ENCODE measurements at regions not wholly inside any gene's neighbourhood (a gene's known extent, or its start where the extent isn't known, plus 50 kb on each side); places are given as distances from the start of the nearest gene placed in this dataset.

GRCh38 chr12:24608108-24608507 lies 340.8 kb downstream of the BCAT1 start:
- no peak for DNase-seq (ENCODE audit: low read depth in 4 of 4, low spot score in 1 of 4)

- DNase-seq (ENCODE audit: low read depth in 4 of 4, low spot score in 1 of 4), result no peak
Observed at GRCh38 chr12:24605916-24606315, 343.0 kb downstream of the BCAT1 start.

- DNase-seq (ENCODE audit: low read depth in 4 of 4, low spot score in 1 of 4), result no peak
Observed at GRCh38 chr12:24605466-24605865, 343.4 kb downstream of the BCAT1 start.

DNA sequence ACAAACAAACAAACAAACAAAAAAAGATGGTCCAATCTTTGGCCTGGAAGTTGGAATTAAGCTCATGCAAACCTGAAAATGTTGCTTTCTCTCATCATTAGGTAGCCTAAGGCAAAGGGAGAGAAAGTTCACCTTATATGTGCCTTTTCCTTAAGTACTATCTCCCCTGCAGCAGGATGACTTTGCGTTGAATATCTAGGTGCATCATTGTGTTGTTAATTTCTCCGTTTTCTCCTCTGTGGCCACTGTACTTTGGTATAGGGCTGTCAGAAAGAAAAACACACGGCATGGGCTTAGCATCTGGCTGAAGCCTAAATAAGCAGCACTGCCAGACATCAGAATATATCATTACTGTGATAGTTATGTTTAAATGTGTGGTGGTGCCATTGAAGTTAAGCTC lies 345.5 kb downstream of the BCAT1 start:
- DNase-seq (ENCODE audit: low read depth in 4 of 4, low spot score in 1 of 4), result no peak

GRCh38 chr12:24600996-24601395 lies 347.9 kb downstream of the BCAT1 start:
- no peak for DNase-seq (ENCODE audit: low read depth in 4 of 4, low spot score in 1 of 4)

DNA sequence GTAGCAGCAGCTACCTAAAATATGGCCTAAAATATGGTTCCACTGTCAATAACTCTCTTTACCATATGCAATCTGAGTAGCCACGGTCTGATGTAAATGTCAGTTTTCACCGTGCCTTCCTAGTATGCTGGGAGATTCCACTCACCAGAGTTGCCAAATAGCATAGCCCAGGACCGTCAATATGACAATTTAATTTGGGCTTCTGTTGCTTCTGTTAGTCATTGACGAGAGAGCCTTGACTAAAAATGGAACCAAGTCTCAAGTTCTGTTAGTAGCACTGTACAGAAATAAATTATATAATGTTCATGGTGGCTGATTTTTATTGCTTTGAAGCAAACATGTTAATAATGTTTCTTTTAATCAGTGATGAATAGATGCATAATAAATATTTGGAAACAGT lies 348.4 kb downstream of the BCAT1 start:
- no peak for DNase-seq (ENCODE audit: low read depth in 4 of 4, low spot score in 1 of 4)

GRCh38 chr12:24599736-24600135 lies 349.2 kb downstream of the BCAT1 start:
- DNase-seq (ENCODE audit: low read depth in 4 of 4, low spot score in 1 of 4), result no peak

DNA sequence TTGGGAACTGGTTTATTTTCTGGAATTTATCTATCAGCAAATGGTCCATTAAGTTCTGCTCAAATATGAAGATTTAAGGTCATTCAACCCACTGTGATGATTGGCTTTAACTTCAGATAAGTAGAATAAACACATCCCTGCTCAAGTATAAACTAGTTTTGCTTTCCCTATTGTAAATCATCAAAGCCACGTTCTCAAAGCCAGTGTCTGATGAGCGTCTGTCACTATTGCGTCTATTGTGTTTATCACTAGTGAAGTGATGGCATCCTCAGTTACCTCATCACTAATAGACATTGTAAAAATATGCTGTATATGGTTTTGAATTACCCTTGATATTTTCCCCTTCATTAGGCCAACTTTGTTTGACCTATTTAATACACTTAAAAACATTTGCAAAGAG lies 351.3 kb downstream of the BCAT1 start:
- DNase-seq (ENCODE audit: low read depth in 4 of 4, low spot score in 1 of 4), result no peak

DNA sequence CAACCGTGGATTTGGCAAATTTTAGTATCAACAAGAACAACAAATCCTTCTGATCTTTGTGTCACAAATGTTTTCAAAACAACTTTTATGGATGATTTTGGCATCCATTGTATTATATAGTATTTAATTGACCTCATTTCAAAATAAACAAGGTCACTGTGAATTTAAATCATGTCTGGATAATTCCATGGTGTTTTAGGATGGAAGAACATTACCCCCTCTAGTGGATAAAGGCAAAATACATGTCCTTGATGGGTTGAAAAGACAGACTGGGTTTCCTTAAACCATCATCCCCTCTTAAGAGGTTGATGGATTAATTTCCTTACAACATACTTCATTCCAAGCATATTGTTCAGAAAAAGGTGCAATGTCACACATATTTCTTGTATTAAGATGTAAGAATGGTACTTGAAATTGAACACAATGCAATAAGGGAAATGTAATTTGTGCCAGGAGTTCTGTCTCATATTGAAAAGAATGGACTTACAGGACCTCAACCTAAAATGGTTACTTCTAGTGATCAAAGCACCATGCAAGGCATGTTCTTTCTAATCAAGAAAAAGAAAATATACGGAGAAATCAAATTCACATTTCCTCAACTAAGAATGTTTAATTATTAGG lies 352.0 kb downstream of the BCAT1 start:
- no peak for DNase-seq (ENCODE audit: low read depth in 4 of 4, low spot score in 1 of 4)

DNA sequence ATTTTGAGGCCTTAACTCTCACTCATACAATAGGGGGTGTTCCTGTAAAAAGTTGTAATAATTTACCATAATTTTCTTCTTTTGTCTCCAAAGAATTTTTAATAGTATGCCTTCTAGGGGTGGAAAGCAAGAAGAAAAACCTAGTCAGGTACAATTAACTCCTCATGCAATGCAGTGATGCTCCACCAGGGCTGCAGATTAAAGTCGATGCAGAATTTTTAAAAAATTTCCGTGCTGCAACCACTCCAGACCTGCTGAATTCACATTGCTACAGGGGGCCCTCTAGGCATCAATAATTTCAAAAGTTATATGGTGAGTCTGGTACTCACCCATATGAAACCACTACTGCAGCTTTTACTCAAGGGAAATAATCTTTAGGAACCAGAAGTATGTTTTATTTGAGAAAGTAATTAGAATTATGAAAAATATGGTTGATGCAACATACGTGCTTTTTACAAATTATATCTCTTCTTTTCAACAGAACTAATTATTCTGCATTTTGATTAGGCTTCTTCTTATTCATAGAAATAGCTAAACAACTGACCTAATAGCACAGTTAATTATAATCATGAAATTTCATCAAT lies 353.2 kb downstream of the BCAT1 start:
- DNase-seq (ENCODE audit: low read depth in 4 of 4, low spot score in 1 of 4), result no peak

- no peak for DNase-seq (ENCODE audit: low read depth in 4 of 4, low spot score in 1 of 4)
Observed at GRCh38 chr12:24591715-24592440, 357.0 kb downstream of the BCAT1 start.

GRCh38 chr12:24591079-24591626 lies 357.7 kb downstream of the BCAT1 start:
- no peak for DNase-seq (ENCODE audit: low read depth in 4 of 4, low spot score in 1 of 4)

DNA sequence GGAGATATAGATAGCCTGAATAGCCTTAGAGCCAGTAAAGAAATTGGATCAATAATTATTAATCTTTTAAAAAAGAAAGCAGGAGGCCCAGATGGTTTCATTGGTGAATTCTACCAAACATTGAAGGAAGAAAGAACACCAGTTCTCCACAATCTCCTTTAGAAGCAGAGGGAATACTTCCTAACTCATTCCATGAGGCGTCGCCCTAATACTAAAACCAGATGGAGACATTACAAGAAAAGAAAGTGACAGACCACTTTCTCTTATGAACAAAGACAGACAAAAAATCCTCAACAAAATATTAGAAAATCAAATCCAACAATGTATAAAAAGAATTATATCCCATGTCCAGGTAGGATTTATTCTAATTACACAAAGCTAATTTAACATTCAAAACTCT lies 362.6 kb downstream of the BCAT1 start:
- no peak for DNase-seq (ENCODE audit: low read depth in 4 of 4, low spot score in 1 of 4)

- DNase-seq (ENCODE audit: low read depth in 4 of 4, low spot score in 1 of 4), result no peak
Observed at GRCh38 chr12:24584032-24584675, 364.7 kb downstream of the BCAT1 start.

- no peak for DNase-seq (ENCODE audit: low read depth in 4 of 4, low spot score in 1 of 4)
Observed at GRCh38 chr12:24582954-24583601, 365.8 kb downstream of the BCAT1 start.

DNA sequence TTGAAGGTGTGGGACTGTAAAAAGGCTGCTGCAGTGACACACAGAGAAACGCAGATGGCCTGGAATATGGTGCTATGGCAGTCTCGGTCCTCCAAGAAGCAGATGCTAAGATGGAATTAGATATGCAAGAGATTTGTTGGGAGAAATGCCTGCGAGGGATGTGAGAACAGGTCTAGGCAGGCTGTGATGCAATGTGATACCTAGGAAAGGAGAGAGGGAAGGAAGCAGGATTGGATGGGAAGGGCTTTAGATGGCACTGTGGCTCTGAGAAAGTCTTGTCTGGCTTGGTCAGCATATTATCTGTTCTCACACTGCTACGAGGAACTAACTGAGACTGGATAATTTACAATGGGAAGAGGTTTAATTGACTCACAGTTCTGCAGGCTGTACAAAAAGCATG lies 374.4 kb downstream of the BCAT1 start:
- no peak for DNase-seq (ENCODE audit: low read depth in 4 of 4, low spot score in 1 of 4)

GRCh38 chr12:24573621-24574020 lies 375.3 kb downstream of the BCAT1 start:
- no peak for DNase-seq (ENCODE audit: low read depth in 4 of 4, low spot score in 1 of 4)

GRCh38 chr12:24565300-24565699 lies 383.6 kb downstream of the BCAT1 start:
- no peak for DNase-seq (ENCODE audit: low read depth in 4 of 4, low spot score in 1 of 4)

- DNase-seq (ENCODE audit: low read depth in 4 of 4, low spot score in 1 of 4), result no peak
Observed at GRCh38 chr12:24562771-24563431, 386.0 kb downstream of the BCAT1 start.

- no peak for DNase-seq (ENCODE audit: low read depth in 4 of 4, low spot score in 1 of 4)
Observed at GRCh38 chr12:24561882-24562770, 386.8 kb downstream of the BCAT1 start.

Measured in stimulated activated CD4-positive, alpha-beta T cell treated with anti-CD3 and anti-CD28 coated beads, Interleukin-1b, Interleukin-23, amount 100 ng/mL, for 24 hours (primary cell).